ENCODE measurements at regions not wholly inside any gene's neighbourhood (a gene's known extent, or its start where the extent isn't known, plus 50 kb on each side); places are given as distances from the start of the nearest gene placed in this dataset.

DNA sequence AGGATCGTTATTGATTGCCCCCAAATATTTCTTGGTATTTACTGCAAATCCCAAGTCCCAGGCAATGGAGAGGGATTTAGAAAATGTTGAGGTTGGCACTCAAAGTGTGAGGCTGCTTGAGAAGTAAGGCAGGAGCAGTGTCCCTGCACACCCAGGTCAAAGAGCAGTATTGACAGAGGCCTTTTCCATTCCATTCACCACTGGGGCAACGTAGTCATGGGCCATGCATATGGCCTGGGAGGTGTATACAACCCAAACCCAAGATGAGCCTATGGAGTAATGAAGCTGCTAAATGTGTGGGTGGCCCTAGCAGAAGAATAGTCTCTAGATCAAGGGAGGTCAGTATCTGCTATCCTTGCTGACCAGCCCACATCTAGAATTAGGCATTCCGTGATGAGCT lies 245.6 kb downstream of the FOXD2 start:
- WGBS (ENCODE audit: insufficient coverage, insufficient read length), result no CpG with 5 or more reads among the region's 3 CpGs
- Histone ChIP-seq H3K36me3 (ENCODE audit: control insufficient read depth, insufficient read depth, low read length) (no peaks in the 10 kb centered on the region), H3K27ac (ENCODE audit: low read length) (no peak overlapping the region), H3K4me1 (ENCODE audit: control insufficient read depth, insufficient read depth, low read length) (peaks cover 9% of the 10 kb centered on the region), H3K4me3 (ENCODE audit: low read length) (no peak overlapping the region), H3K27me3 (ENCODE audit: control insufficient read depth, insufficient read depth, low read length) (no peaks in the 10 kb centered on the region), H3K9me3 (ENCODE audit: control insufficient read depth, insufficient read depth, low read length) (no peaks in the 10 kb centered on the region)
- DNase-seq (ENCODE audit: low read depth, low spot score), result no peak

DNA sequence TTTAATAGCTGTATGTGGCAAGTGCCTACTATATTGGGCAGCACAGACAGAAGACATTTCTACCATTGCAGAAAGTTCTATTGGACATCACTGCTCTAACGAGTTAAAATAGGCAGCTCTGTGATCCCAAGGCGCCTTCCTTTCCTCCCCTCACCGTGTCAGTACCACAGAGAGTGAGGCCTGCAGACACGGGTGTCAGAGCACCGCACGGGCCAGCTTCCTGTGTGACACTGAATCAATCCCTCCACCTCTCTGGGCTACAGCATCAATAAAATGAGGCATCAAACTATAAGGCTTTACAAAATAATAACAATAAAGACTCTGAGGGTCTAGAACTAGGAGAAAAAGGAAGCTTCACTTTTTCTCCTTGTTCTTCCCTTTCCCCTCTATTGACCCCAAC lies 246.7 kb downstream of the FOXD2 start:
- Histone ChIP-seq H3K4me3 (ENCODE audit: low read length) (no peak overlapping the region), H3K4me1 (ENCODE audit: control insufficient read depth, insufficient read depth, low read length) (peaks cover 9% of the 10 kb centered on the region), H3K9me3 (ENCODE audit: control insufficient read depth, insufficient read depth, low read length) (no peaks in the 10 kb centered on the region), H3K27ac (ENCODE audit: low read length) (no peak overlapping the region), H3K36me3 (ENCODE audit: control insufficient read depth, insufficient read depth, low read length) (no peaks in the 10 kb centered on the region), H3K27me3 (ENCODE audit: control insufficient read depth, insufficient read depth, low read length) (no peaks in the 10 kb centered on the region)
- no CpG with 5 or more reads among the region's 6 CpGs for WGBS (ENCODE audit: insufficient coverage, insufficient read length)
- DNase-seq (ENCODE audit: low read depth, low spot score), result no peak

DNA sequence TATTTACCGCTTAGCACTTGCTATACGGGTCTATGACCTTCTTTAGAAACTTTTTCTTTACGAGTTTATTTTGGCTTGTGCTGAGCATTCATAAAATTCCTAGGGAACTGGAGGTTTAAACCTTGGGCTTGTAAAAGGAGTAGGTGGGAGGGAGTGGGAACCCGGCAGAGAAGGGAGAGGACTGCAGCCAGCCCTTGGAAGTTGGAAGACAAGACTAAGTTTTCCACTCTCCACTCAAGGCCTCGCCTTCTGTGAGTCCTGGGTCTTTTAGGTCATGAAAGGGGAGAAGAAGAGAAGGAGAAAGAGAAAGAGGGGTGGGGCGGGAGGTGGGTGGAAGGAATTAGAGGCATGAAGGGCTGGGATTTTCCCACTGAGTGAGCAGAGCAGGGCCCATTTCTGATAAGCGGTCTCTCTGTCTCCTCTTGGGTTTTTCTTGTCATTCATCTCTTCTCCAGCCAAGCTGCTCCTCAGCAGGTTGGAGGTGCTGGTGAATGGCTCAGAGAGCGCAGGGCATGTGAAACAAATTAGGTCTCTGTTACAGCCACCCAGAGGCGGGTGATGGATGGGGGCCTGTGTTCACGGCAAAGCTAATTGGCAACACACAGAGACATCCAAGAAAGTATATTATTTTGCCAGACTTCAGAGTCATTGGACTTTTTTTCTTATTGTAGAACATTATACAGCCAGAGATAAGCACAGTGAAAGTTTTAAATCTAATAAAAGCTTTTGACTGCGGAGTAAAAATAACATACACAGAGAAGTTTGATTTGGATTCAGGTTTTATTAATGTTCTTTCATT lies 247.3 kb downstream of the FOXD2 start:
- no peaks in the 10 kb centered on the region for H3K36me3 ChIP-seq (ENCODE audit: control insufficient read depth, insufficient read depth, low read length)
- DNase-seq (ENCODE audit: low read depth, low spot score), result no peak
- H3K9me3 ChIP-seq (ENCODE audit: control insufficient read depth, insufficient read depth, low read length), result no peaks in the 10 kb centered on the region
- peaks cover 9% of the 10 kb centered on the region for H3K4me1 ChIP-seq (ENCODE audit: control insufficient read depth, insufficient read depth, low read length)
- H3K4me3 ChIP-seq (ENCODE audit: low read length), result no peak overlapping the region
- H3K27ac ChIP-seq (ENCODE audit: low read length), result no peak overlapping the region
- no peaks in the 10 kb centered on the region for H3K27me3 ChIP-seq (ENCODE audit: control insufficient read depth, insufficient read depth, low read length)
- 100% methylated on average over 1 of the region's 11 CpGs for WGBS (ENCODE audit: insufficient coverage, insufficient read length)

DNA sequence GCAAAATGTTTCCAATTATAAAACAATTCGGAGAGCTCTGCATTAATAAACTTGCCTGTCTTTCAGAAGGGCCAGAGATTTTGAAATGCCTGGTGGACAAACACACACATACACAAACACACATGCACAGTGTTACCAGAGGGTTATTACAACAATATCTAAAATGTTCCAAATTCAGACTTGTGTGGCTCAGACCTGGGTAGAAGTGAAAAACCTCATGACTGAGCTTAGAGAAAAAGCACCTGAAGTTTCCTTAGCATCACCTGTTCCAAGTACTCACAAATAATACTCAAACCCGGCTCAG lies 247.9 kb downstream of the FOXD2 start:
- no CpG with 5 or more reads among the region's 2 CpGs for WGBS (ENCODE audit: insufficient coverage, insufficient read length)

DNA sequence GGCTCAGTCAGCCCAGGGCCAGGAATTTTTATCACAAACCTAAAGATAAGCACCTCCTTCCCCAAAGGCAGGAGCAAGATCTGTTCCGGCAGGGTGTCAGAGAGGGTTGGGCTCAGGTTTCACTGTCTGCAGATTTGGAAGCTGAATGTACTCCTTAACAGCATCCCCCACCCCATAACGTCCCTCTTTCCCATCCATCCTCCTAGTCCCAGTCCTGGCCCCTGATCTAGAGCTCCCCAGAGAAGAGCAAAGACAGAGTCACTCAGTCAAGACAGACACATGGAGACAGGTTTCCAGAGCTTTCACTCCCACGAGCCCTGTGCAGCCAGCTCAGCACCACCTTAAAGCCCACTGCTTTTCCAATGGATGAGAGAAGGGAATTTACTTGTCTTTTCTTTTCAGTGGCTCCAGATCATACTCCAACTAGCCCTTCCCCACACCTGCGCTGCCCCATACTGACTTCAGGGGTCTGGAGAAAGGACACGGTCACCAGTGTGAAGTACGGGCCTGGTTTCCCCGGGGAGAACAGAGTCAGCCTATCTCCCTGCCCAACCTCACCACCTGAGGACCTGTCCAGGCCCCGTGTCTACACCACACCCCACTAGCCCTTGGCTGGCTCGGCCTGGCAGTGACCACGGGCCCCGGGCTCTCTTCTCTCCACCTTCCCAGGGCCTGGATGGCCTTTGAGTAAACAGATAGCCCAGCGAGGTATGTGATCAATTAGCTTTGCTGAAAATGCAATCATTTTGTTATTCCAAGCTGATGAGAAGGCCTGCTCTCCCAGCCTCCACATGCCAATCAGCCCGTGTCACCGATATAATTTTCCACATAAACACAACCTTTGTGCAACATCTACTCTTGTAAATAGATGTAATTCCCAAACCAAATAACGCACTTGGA lies 249.1 kb downstream of the FOXD2 start:
- no peaks in the 10 kb centered on the region for H3K36me3 ChIP-seq (ENCODE audit: control insufficient read depth, insufficient read depth, low read length)
- peaks cover 9% of the 10 kb centered on the region for H3K4me1 ChIP-seq (ENCODE audit: control insufficient read depth, insufficient read depth, low read length)
- no peaks in the 10 kb centered on the region for H3K27me3 ChIP-seq (ENCODE audit: control insufficient read depth, insufficient read depth, low read length)
- H3K4me3 ChIP-seq (ENCODE audit: low read length), result no peak overlapping the region
- DNase-seq (ENCODE audit: low read depth, low spot score), result no peak
- no peak overlapping the region for H3K27ac ChIP-seq (ENCODE audit: low read length)
- WGBS (ENCODE audit: insufficient coverage, insufficient read length), result no CpG with 5 or more reads among the region's 15 CpGs
- H3K9me3 ChIP-seq (ENCODE audit: control insufficient read depth, insufficient read depth, low read length), result no peaks in the 10 kb centered on the region

More for the DNA sequence above, 247.9 kb downstream of the FOXD2 start:
- H3K4me1 ChIP-seq (ENCODE audit: control insufficient read depth, insufficient read depth, low read length), result peaks cover 9% of the 10 kb centered on the region
- no peak overlapping the region for H3K4me3 ChIP-seq (ENCODE audit: low read length)
- H3K9me3 ChIP-seq (ENCODE audit: control insufficient read depth, insufficient read depth, low read length), result no peaks in the 10 kb centered on the region
- no peaks in the 10 kb centered on the region for H3K36me3 ChIP-seq (ENCODE audit: control insufficient read depth, insufficient read depth, low read length)
- no peak for DNase-seq (ENCODE audit: low read depth, low spot score)
- H3K27me3 ChIP-seq (ENCODE audit: control insufficient read depth, insufficient read depth, low read length), result no peaks in the 10 kb centered on the region
- H3K27ac ChIP-seq (ENCODE audit: low read length), result no peak overlapping the region

DNA sequence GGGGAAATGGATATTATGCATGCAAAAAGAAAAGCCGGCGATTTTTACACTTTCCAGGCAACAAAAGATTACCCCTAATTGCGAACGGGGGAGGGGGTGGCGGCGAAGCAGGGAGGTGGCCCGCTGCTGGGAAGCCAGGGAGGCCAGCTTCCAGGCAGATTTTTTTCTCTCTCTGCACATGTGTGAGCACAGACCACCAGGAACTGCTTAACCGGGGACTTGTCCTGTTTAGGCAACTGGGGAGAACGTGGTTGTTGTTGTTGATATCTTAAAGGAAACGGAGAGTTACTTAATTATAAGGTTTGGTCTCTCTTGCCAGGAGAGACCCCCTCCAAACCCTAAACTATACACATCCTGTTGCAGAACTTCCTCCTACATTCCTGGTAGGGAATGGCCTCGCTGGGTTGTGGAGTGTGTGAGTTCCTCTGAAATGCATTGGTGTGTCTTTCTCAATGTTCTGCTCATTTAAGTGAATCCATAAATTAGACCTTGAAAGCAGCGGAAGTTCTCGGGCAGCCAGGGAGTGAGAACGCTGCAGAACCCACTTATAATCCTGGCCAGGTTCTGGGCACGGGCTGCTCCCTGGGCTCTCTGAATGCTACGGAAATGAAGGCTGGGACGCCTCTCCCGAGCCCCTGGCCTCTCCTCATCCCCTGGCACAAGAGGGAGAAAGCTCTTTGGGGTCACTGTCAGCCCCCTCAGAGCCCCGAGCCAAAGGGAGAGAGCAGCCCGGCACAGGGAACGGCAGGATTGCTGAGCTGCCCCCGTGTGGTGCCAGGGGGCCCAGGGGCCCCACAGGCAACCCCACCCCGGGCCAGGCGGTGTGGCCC lies 250.0 kb downstream of the FOXD2 start:
- H3K27me3 ChIP-seq (ENCODE audit: control insufficient read depth, insufficient read depth, low read length), result no peaks in the 10 kb centered on the region
- DNase-seq (ENCODE audit: low read depth, low spot score), result no peak
- H3K4me1 ChIP-seq (ENCODE audit: control insufficient read depth, insufficient read depth, low read length), result peaks cover 9% of the 10 kb centered on the region
- no peaks in the 10 kb centered on the region for H3K36me3 ChIP-seq (ENCODE audit: control insufficient read depth, insufficient read depth, low read length)
- no CpG with 5 or more reads among the region's 24 CpGs for WGBS (ENCODE audit: insufficient coverage, insufficient read length)
- no peak overlapping the region for H3K4me3 ChIP-seq (ENCODE audit: low read length)
- no peak overlapping the region for H3K27ac ChIP-seq (ENCODE audit: low read length)
- no peaks in the 10 kb centered on the region for H3K9me3 ChIP-seq (ENCODE audit: control insufficient read depth, insufficient read depth, low read length)

DNA sequence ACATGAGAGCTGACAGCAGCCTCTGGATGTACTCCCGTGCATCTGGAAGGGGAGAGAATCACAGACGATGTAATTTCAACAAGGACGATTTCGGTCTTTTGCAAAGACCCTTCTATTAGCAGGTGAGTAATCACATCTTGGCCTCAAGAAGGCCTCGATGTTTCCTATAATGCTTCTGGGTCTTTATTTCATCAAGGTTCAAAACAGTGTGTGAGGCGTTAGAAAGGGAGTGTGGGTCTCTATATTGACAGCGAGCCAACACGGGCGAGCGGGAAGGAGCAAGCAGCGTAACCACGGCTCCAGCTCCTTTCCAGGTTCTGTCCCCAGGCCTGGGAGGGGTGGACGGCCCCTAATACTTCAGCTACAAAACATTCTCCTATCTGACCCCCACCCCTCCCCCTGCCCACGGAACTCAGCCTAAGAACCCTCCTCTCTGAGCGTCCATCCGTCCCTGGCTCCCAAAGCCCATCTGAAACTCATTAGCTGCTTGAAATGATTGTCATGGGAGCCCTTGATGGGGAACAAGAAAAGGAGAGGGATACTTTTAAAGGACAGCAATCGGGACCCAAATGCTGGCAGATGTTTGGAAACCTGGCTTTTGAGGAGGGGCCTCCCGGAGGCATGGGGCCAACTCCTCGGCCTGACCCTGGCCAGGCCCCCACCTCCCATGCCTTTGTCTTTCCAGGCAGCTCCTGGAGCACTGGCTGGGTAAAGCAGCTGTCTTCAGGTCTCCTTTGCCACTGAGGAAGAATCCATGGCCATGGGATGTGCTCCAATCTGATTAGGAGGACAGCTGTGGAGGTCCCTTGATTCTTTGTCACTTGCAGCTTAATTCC lies 250.8 kb downstream of the FOXD2 start:
- Histone ChIP-seq H3K36me3 (ENCODE audit: control insufficient read depth, insufficient read depth, low read length) (no peaks in the 10 kb centered on the region), H3K27ac (ENCODE audit: low read length) (no peak overlapping the region), H3K27me3 (ENCODE audit: control insufficient read depth, insufficient read depth, low read length) (no peaks in the 10 kb centered on the region), H3K9me3 (ENCODE audit: control insufficient read depth, insufficient read depth, low read length) (no peaks in the 10 kb centered on the region), H3K4me1 (ENCODE audit: control insufficient read depth, insufficient read depth, low read length) (peaks cover 9% of the 10 kb centered on the region), H3K4me3 (ENCODE audit: low read length) (no peak overlapping the region)
- DNase-seq (ENCODE audit: low read depth, low spot score), result no peak
- WGBS (ENCODE audit: insufficient coverage, insufficient read length), result no CpG with 5 or more reads among the region's 19 CpGs

DNA sequence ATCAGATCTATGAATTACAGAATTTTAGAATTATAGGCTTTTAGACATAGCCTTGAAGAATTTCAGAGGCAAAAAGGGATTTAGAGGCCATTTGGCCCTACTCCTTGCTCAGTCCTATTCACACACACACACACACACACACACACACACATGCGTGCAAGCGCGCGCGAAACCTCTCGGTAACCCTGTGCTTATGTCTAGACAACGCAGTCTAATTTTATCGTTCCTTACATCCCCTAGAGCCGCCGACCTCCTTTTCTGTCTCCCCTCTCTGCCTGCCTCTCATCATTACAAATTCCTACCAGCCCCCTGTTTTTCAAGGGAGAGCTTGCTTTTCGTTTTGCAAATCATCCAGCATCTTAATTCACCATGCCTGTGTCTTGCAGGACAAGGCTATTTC lies 252.1 kb downstream of the FOXD2 start:
- DNase-seq (ENCODE audit: low read depth, low spot score), result no peak
- H3K27ac ChIP-seq (ENCODE audit: low read length), result no peak overlapping the region
- peaks cover 9% of the 10 kb centered on the region for H3K4me1 ChIP-seq (ENCODE audit: control insufficient read depth, insufficient read depth, low read length)
- no peaks in the 10 kb centered on the region for H3K36me3 ChIP-seq (ENCODE audit: control insufficient read depth, insufficient read depth, low read length)
- no CpG with 5 or more reads among the region's 11 CpGs for WGBS (ENCODE audit: insufficient coverage, insufficient read length)
- no peaks in the 10 kb centered on the region for H3K9me3 ChIP-seq (ENCODE audit: control insufficient read depth, insufficient read depth, low read length)
- no peaks in the 10 kb centered on the region for H3K27me3 ChIP-seq (ENCODE audit: control insufficient read depth, insufficient read depth, low read length)
- no peak overlapping the region for H3K4me3 ChIP-seq (ENCODE audit: low read length)

DNA sequence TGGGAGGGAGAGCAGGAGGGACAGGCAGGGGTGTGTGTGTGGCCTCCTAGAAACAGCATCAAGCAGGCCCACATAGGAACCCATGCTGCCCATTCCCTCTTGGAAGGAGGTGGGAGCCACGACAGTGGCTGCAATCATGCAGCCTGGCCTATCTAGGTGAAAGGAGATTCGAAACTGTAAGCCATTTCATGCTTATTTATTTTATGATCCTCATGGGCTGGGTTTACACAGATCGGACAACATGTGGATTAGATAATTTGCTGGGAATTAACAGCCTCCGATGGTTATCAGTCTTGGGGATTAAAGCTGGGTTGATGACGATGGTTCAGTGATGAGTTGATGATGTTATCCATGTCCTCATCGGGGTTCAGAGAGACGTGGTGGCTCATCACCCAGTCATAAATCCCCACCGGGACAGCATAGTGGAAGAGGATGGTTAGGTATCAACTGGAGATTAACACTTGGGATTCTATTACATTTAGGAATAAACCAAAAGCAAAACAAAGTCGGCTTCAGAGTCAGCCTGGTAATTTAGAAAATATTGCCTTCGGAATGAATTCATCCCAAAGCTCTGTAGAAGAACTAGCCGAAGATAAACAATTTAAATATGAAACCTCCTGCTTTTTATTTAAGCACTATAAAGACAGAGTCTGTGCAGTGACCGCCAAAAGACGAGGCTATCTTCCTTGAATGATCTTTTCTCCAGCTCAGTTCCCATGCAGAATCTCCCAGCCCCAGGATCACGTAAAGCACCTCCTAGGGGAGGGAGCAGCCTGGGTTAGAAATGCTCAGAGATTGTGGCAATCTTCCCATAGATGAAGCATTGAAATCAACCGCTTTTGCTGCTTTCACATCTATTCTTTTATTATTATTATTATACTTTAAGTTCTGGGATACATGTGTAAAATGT lies 252.8 kb downstream of the FOXD2 start:
- H3K9me3 ChIP-seq (ENCODE audit: control insufficient read depth, insufficient read depth, low read length), result no peaks in the 10 kb centered on the region
- peaks cover 9% of the 10 kb centered on the region for H3K4me1 ChIP-seq (ENCODE audit: control insufficient read depth, insufficient read depth, low read length)
- no peaks in the 10 kb centered on the region for H3K36me3 ChIP-seq (ENCODE audit: control insufficient read depth, insufficient read depth, low read length)
- no peak overlapping the region for H3K4me3 ChIP-seq (ENCODE audit: low read length)
- DNase-seq (ENCODE audit: low read depth, low spot score), result no peak
- WGBS (ENCODE audit: insufficient coverage, insufficient read length), result no CpG with 5 or more reads among the region's 15 CpGs
- no peaks in the 10 kb centered on the region for H3K27me3 ChIP-seq (ENCODE audit: control insufficient read depth, insufficient read depth, low read length)
- H3K27ac ChIP-seq (ENCODE audit: low read length), result no peak overlapping the region
